ENCODE measurements at regions not wholly inside any gene's neighbourhood (a gene's known extent, or its start where the extent isn't known, plus 50 kb on each side); places are given as distances from the start of the nearest gene placed in this dataset.

DNA sequence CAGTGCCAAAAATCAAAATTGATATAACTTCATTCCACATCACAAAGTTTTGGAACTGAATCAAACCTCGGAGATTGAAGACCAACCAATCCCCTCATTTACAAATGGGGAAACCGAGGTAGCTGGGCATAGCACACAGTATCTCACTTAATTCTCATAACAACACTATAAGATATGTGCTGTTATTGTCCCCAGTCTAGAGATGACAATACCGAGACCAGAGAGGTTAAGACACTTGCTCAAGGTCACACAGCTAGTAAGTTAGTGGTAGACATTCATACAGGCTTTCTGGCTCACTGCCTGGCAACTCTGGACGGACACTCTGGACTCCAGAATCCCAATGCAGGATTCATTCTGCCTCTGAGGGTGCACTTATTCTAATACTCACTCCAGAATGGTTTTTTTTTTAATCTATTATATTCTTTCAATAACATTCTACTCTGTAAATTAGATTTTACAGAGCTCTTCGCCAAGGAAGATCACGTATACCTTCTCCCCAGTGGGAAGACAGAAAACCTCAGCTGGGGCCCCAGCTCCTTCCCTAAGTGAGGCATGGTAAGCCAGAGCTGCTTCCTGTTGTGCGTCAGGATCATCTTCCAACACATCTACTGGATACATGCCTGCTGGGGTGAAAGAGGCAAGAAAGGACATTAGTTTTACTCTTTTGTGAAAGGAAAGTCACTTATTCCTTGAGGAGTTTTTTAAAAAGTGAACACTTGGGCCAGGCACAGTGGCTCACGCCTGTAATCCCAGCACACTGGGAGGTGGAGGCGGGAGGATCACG, 128.4 kb upstream of the IGF1R start:
- TF ChIP-seq CTCF (IDR thresholded peaks at IDR 0.05; ENCODE audit: low read depth, low read length) (no peak), POLR2A (IDR thresholded peaks at IDR 0.05; ENCODE audit: extremely low read depth, insufficient read length) (no peak), MYC (IDR thresholded peaks at IDR 0.05; ENCODE audit: low read depth, low read length) (no peak)

All from NB4 (cell line).